Inflammatory macrophage (primary cell): ENCODE measurements at regions not wholly inside any gene's neighbourhood (a gene's known extent, or its start where the extent isn't known, plus 50 kb on each side); places are given as distances from the start of the nearest gene placed in this dataset.

Experiments
- DNase-seq, 2 donors: peaks; one replicate each; pipeline ENCODE4 v3.0.0-alpha.2; 2020 to 2022

- DNase-seq, result no peak
Observed at GRCh38 chr2:117661619-117662018, 152.9 kb upstream of the DDX18 start.

- DNase-seq, result no peak
Observed at GRCh38 chr2:117674172-117674571, 140.3 kb upstream of the DDX18 start.

- no peak for DNase-seq
Observed at GRCh38 chr2:117679952-117680351, 134.5 kb upstream of the DDX18 start.

- no peak for DNase-seq
Observed at GRCh38 chr2:117684919-117685318, 129.6 kb upstream of the DDX18 start.

- no peak for DNase-seq
Observed at GRCh38 chr2:117686699-117687098, 127.8 kb upstream of the DDX18 start.

GRCh38 chr2:117691595-117691994 is 122.9 kb upstream of the DDX18 start:
- no peak for DNase-seq

- DNase-seq, result no peak
Observed at GRCh38 chr2:117692001-117692763, 122.3 kb upstream of the DDX18 start.

GRCh38 chr2:117693154-117693553 is 121.3 kb upstream of the DDX18 start:
- no peak for DNase-seq

- no peak for DNase-seq
Observed at GRCh38 chr2:117693651-117694050, 120.8 kb upstream of the DDX18 start.

GRCh38 chr2:117698287-117698686 is 116.2 kb upstream of the DDX18 start:
- DNase-seq, result no peak

GRCh38 chr2:117698819-117699218 is 115.7 kb upstream of the DDX18 start:
- no peak for DNase-seq

- DNase-seq, result no peak
Observed at GRCh38 chr2:117700471-117700870, 114.0 kb upstream of the DDX18 start.

- no peak for DNase-seq
Observed at GRCh38 chr2:117701365-117701764, 113.1 kb upstream of the DDX18 start.

GRCh38 chr2:117702098-117702497 is 112.4 kb upstream of the DDX18 start:
- no peak for DNase-seq

GRCh38 chr2:117703858-117704257 is 110.6 kb upstream of the DDX18 start:
- DNase-seq, result no peak

GRCh38 chr2:117704818-117705217 is 109.7 kb upstream of the DDX18 start:
- no peak for DNase-seq

GRCh38 chr2:117707874-117708273 is 106.6 kb upstream of the DDX18 start:
- DNase-seq, result no peak

GRCh38 chr2:117712684-117713083 is 101.8 kb upstream of the DDX18 start:
- no peak for DNase-seq

- DNase-seq, result no peak
Observed at GRCh38 chr2:117714110-117714509, 100.4 kb upstream of the DDX18 start.

- no peak for DNase-seq
Observed at GRCh38 chr2:117714745-117715417, 99.6 kb upstream of the DDX18 start.

GRCh38 chr2:117716505-117716904 is 98.0 kb upstream of the DDX18 start:
- DNase-seq, result no peak

GRCh38 chr2:117717072-117717471 is 97.4 kb upstream of the DDX18 start:
- DNase-seq, result no peak

- no peak for DNase-seq
Observed at GRCh38 chr2:117718048-117718447, 96.4 kb upstream of the DDX18 start.

- no peak for DNase-seq
Observed at GRCh38 chr2:117720765-117721164, 93.7 kb upstream of the DDX18 start.
